ENCODE measurements at regions not wholly inside any gene's neighbourhood (a gene's known extent, or its start where the extent isn't known, plus 50 kb on each side); places are given as distances from the start of the nearest gene placed in this dataset.

GRCh38 chr11:86885311-86885710 lies 69.9 kb downstream of the FZD4 start:
- Histone ChIP-seq H3K36me3 (ENCODE audit: control insufficient read depth, insufficient read depth, low read length) (no peaks in the 10 kb centered on the region), H3K4me3 (ENCODE audit: low read depth, low read length) (no peak overlapping the region), H3K4me1 (ENCODE audit: control insufficient read depth, insufficient read depth, low read length) (no peaks in the 10 kb centered on the region), H3K27me3 (ENCODE audit: control insufficient read depth, insufficient read depth, low read length) (no peaks in the 10 kb centered on the region), H3K9me3 (ENCODE audit: control insufficient read depth, insufficient read depth, low read length) (no peaks in the 10 kb centered on the region), H3K27ac (ENCODE audit: low read depth, low read length) (no peak overlapping the region)
- DNase-seq (ENCODE audit: low read depth in 4 of 6, low spot score in 6 of 6): no peak
- WGBS (ENCODE audit: insufficient coverage): 90% methylated on average over 2 of the region's 3 CpGs

GRCh38 chr11:86888164-86889000 lies 66.8 kb downstream of the FZD4 start:
- no peak overlapping the region for H3K27ac ChIP-seq (ENCODE audit: low read depth, low read length)
- no peaks in the 10 kb centered on the region for H3K4me1 ChIP-seq (ENCODE audit: control insufficient read depth, insufficient read depth, low read length)
- H3K4me3 ChIP-seq (ENCODE audit: low read depth, low read length): no peak overlapping the region
- no peaks in the 10 kb centered on the region for H3K27me3 ChIP-seq (ENCODE audit: control insufficient read depth, insufficient read depth, low read length)
- no peaks in the 10 kb centered on the region for H3K36me3 ChIP-seq (ENCODE audit: control insufficient read depth, insufficient read depth, low read length)
- 60% methylated on average over 3 of the region's 5 CpGs for WGBS (ENCODE audit: insufficient coverage)
- peak in 1 of 6 donors; percentile 79 for DNase-seq (ENCODE audit: low read depth in 4 of 6, low spot score in 6 of 6)
- H3K9me3 ChIP-seq (ENCODE audit: control insufficient read depth, insufficient read depth, low read length): no peaks in the 10 kb centered on the region

- WGBS (ENCODE audit: insufficient coverage): 80% methylated on average over 1 of the region's 1 CpG
- no peak overlapping the region for H3K27ac ChIP-seq (ENCODE audit: low read depth, low read length)
- no peak for DNase-seq (ENCODE audit: low read depth in 4 of 6, low spot score in 6 of 6)
- H3K4me3 ChIP-seq (ENCODE audit: low read depth, low read length): no peak overlapping the region
- no peaks in the 10 kb centered on the region for H3K9me3 ChIP-seq (ENCODE audit: control insufficient read depth, insufficient read depth, low read length)
- H3K4me1 ChIP-seq (ENCODE audit: control insufficient read depth, insufficient read depth, low read length): no peaks in the 10 kb centered on the region
- H3K36me3 ChIP-seq (ENCODE audit: control insufficient read depth, insufficient read depth, low read length): no peaks in the 10 kb centered on the region
- no peaks in the 10 kb centered on the region for H3K27me3 ChIP-seq (ENCODE audit: control insufficient read depth, insufficient read depth, low read length)
These were observed 66.2 kb downstream of the FZD4 start for GRCh38 chr11:86889001-86889341.

- Histone ChIP-seq H3K36me3 (ENCODE audit: control insufficient read depth, insufficient read depth, low read length) (no peaks in the 10 kb centered on the region), H3K9me3 (ENCODE audit: control insufficient read depth, insufficient read depth, low read length) (no peaks in the 10 kb centered on the region), H3K4me3 (ENCODE audit: low read depth, low read length) (no peak overlapping the region), H3K27me3 (ENCODE audit: control insufficient read depth, insufficient read depth, low read length) (no peaks in the 10 kb centered on the region), H3K27ac (ENCODE audit: low read depth, low read length) (no peak overlapping the region), H3K4me1 (ENCODE audit: control insufficient read depth, insufficient read depth, low read length) (no peaks in the 10 kb centered on the region)
- DNase-seq (ENCODE audit: low read depth in 4 of 6, low spot score in 6 of 6): peak in 1 of 6 donors; percentile 61
- no CpG with 5 or more reads among the region's 2 CpGs for WGBS (ENCODE audit: insufficient coverage)
These were observed 64.2 kb downstream of the FZD4 start for GRCh38 chr11:86891036-86891435.

GRCh38 chr11:86893235-86893634 lies 62.0 kb downstream of the FZD4 start:
- H3K4me1 ChIP-seq (ENCODE audit: control insufficient read depth, insufficient read depth, low read length): no peaks in the 10 kb centered on the region
- no peak overlapping the region for H3K4me3 ChIP-seq (ENCODE audit: low read depth, low read length)
- H3K27ac ChIP-seq (ENCODE audit: low read depth, low read length): no peak overlapping the region
- no peaks in the 10 kb centered on the region for H3K9me3 ChIP-seq (ENCODE audit: control insufficient read depth, insufficient read depth, low read length)
- WGBS (ENCODE audit: insufficient coverage): no CpG with 5 or more reads among the region's 3 CpGs
- H3K36me3 ChIP-seq (ENCODE audit: control insufficient read depth, insufficient read depth, low read length): no peaks in the 10 kb centered on the region
- H3K27me3 ChIP-seq (ENCODE audit: control insufficient read depth, insufficient read depth, low read length): no peaks in the 10 kb centered on the region
- DNase-seq (ENCODE audit: low read depth in 4 of 6, low spot score in 6 of 6): no peak

All from spinal cord (tissue), 9 donors.